HEK293T (cell line): ENCODE measurements at regions not wholly inside any gene's neighbourhood (a gene's known extent, or its start where the extent isn't known, plus 50 kb on each side); places are given as distances from the start of the nearest gene placed in this dataset.

Source experiments
- ARNT ChIP-seq: fragments of 450-650 bp; IDR thresholded peaks from 2 replicates; pipeline ENCODE4 v1.6.1; 2017; ENCODE audit warnings: mild to moderate bottlenecking
- FOXA1 ChIP-seq: fragments of 450-650 bp; IDR thresholded peaks from 2 replicates; pipeline ENCODE4 v1.6.1; 2016; ENCODE audit warnings: mild to moderate bottlenecking
- FOXK2 ChIP-seq: fragments of 450-650 bp; IDR thresholded peaks from 2 replicates; pipeline ENCODE4 v1.6.1; 2016; ENCODE audit warnings: mild to moderate bottlenecking
- HDGF ChIP-seq: fragments of 450-650 bp; IDR thresholded peaks from 2 replicates; pipeline ENCODE4 v1.6.1; 2017; ENCODE audit warnings: antibody characterized with exemption, borderline replicate concordance
- NFRKB ChIP-seq: fragments of 450-650 bp; IDR thresholded peaks from 2 replicates; pipeline ENCODE4 v1.6.1; 2016; ENCODE audit warnings: mild to moderate bottlenecking, moderate library complexity
- SP1 ChIP-seq: fragments of 450-650 bp; IDR thresholded peaks from 2 replicates; pipeline ENCODE4 v1.6.1; 2017
- SUZ12 ChIP-seq: fragments of 450-650 bp; IDR thresholded peaks from 2 replicates; pipeline ENCODE4 v1.6.1; 2016; ENCODE audit warnings: mild to moderate bottlenecking
- TARDBP ChIP-seq: fragments of 450-650 bp; IDR thresholded peaks from 2 replicates; pipeline ENCODE4 v1.6.1; 2016
- TF ChIP-seq, protein P1 (sequence below): fragments of 450-650 bp; IDR thresholded peaks from 2 replicates; pipeline ENCODE4 v1.6.1; 2016

DNA sequence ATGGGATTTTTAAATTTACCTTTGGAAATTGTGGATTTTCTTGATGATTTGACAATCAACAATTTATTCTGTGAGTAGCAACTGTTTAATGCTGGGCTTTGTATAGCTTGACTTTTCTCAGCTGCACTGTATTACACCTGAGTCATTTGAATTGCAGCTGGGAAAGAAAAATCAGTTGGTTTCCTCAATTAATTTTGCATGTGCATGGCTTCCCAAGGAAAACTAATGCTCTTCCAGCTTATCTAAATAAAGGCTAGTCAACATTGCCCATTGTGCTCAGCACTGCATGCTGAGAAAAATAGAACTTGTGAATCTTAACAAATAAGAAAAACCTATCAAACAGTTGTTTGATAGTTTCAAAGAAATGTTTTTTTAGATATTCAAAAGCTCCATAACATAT, 268.3 kb upstream of the CDH20 start:
- TF ChIP-seq NFRKB (no peak), FOXK2 (no peak), HDGF (no peak), SP1 (no peak), ARNT (no peak), FOXA1 (no peak), TARDBP (no peak), SUZ12 (no peak)
- TF ChIP-seq, protein P1, sequence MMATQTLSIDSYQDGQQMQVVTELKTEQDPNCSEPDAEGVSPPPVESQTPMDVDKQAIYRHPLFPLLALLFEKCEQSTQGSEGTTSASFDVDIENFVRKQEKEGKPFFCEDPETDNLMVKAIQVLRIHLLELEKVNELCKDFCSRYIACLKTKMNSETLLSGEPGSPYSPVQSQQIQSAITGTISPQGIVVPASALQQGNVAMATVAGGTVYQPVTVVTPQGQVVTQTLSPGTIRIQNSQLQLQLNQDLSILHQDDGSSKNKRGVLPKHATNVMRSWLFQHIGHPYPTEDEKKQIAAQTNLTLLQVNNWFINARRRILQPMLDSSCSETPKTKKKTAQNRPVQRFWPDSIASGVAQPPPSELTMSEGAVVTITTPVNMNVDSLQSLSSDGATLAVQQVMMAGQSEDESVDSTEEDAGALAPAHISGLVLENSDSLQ: no peak
